GM18520 (cell line): ENCODE measurements at regions not wholly inside any gene's neighbourhood (a gene's known extent, or its start where the extent isn't known, plus 50 kb on each side); places are given as distances from the start of the nearest gene placed in this dataset.
"Not testable (repeated sequence)": the region's sequence is repeated elsewhere in the genome, so short reads cannot be mapped to it uniquely, and the experiment has no call there.

Experiments used
- ATAC-seq: cut with Tn5 transposase; IDR thresholded peaks from one replicate; pipeline ENCODE4 v1.9.1; 2021; ENCODE audit not compliant: unreplicated experiment

DNA sequence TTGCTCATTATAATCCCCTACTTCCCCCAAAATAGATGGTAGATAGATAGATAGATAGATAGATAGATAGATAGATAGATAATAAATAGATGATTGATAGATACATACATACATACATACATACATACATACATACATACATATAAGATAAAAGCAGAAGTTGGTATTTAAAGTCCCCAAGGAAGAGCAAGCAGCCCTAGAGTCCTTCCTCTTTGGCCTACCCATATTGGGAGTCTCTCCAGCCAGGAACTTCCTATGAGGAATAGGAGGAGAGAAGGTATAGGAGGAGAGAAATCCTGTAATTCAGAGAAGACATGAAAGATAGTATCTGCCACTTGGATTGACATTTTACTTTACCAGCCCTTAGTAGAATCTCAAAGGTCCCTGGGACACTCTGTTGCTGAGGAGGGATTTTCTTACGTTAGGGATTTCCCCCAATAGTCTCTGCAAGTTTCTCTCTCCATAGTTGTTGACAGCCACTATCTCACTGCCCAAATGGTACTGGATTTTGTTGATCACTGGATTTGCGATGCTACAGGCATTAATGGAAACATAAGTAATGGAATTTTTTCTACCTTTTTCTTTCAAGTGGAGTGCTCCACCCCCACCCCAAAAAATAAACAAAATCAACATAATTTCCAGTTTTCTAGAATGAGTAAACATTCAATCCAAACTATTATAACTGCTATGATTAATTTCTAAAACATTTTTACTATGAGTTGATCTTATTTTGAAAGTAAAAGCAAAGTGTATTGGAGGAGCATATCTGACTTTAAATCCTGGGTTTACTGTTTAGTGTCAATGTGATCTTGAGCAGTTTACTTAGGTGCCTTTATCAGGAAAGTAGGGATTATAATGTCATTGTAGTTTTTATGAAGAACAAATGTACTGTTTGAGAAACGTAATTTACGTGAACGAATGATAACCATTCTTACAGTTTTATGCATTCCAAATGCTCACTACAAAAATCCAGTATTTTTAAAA lies 93.2 kb upstream of the TNFSF4 start:
- no peak for ATAC-seq

DNA sequence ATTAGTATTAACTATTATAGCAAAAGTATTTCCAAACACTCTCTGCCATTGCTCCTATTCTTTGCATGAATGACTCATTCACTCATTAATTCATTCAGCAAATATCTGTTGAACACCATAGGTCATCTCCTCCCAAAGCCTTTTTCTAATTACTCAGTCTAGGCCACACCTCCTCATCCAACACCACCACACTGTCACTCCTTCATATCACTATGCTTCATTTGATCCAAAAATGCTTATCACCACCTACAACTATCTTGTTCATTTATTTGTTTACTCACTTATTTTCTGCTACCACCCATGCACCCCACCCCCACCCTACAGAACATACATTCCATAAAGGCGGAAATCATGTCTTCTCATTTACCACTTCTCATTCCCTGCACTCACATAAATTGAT lies 94.4 kb upstream of the TNFSF4 start:
- no peak for ATAC-seq

DNA sequence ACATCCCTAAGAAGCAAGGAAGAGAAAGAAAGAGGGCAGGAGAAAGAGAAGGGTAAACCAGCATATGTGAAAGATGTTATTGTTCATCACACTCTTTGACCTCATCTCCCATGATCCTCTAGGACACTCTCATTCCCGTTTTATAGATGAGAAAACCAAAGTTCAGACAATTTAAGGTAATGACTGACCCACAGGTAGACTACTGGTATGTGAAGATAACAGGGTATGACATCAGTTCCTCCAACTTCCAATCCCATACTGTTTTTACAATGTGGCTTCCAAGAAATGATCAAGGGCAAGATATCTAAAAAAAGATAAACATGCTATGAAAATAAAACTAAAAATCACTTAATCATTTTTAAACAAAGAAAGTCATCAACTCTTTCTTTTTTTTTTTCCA lies 95.2 kb upstream of the TNFSF4 start:
- ATAC-seq = no peak

DNA sequence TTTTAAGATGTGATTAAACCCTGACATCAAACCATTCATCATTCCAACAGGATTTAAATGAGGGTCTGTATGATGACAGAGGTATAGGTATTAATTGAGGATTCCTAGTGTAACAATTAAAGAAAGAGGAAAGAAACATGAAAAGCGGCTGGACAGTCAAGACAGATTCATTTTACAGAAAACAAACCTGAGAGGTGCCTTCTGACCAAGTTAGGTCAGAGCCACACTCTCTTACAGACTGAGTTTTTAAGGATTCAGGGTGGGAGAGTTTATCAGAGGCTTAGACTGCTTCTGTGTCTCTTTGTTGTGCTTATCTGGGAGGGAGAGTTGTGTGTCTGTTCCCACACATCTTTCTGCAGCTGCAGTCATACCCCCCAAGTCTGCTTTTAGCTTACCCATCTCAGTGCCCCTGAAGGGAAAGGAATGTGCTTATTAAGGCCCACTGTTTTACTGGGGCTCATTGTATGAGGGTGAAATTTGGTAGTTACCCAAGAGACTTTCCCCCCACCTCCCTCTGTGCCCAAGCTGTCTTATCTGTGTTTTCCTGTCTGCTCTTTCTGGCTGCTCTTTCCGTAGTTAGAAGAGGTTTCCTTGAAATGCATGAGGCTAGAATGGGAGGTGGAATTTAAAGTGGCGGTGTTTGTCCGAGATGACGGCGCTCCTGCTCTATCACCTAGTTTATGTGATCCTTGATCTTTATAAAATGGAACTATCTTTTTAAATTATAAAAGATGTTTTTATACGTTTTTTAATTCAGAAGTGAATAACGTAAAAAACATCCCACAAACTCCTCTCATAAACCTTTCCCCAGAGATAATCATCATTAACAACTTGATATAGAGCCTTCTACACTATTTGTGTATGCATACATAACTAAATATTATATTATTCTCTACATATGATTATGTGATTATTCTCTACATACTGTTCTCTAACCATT lies 96.0 kb upstream of the TNFSF4 start:
- no peak for ATAC-seq

DNA sequence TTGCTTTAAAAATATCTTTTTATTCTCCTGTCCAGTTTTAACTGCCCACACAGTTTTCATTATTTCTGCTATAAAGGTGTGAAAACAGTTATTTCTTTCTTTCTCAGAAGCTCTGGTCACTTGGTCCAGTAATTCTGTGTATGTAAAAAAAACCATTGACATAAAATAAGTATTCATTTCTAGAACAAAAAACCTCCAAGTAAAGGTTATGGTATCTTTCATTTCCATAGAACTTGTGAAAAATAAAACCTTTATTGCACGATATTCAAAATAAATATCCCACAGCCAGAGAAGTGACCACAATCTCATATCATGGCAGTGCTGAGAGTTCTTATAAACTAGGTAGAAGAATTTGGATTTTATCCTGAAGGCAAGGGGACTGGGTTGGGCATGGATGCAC lies 96.9 kb upstream of the TNFSF4 start:
- no peak for ATAC-seq

DNA sequence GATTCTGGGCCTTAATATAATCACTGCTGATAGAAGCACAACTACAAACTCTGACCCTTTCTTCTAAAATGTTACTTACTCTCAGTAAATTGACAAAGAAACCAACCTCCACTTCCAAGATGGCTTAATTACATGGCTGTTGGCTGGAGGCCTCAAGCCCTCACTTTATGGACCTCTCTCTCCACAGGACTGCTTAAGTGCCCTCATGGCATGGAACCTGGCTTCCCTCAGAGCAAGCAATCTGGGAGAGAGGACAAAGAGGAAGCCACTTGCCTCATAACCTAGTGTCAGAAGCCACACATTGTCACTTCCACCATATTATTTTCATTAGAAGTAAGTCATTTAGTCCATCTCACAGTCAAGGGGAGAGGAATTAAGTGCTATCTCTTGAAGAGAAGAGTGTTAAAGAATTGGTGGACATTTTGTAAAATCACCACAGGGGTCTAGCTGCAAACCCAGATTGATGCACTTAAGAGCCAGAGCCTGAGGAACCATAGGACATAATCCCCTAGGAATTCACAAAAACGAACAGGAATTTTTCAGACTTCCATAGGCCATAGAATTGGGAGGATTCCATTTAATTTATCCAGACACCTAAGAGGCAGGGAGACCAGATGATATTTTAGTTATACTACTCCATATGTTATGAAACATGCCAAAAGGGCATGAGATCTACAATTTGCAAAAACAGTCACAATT lies 97.5 kb upstream of the TNFSF4 start:
- no peak for ATAC-seq

DNA sequence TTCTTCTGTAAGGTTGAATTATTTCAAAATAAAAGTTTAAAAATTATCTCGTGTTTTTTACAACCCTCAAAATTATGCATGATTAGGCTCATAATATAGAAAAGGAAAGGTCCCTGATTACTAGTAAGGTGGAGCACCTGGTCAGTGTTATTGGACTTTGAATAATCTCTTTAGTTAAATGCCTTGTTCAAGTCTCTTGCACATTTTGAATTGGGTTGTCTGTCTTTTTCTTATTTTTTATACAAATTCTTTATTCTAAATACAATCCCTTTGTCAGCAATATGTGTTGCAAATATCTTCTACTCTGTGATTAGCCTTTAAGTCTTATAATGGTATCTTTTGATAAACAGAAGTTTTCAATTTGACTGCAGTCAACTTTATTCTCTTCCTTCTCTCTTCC lies 100.7 kb upstream of the TNFSF4 start:
- no peak for ATAC-seq

DNA sequence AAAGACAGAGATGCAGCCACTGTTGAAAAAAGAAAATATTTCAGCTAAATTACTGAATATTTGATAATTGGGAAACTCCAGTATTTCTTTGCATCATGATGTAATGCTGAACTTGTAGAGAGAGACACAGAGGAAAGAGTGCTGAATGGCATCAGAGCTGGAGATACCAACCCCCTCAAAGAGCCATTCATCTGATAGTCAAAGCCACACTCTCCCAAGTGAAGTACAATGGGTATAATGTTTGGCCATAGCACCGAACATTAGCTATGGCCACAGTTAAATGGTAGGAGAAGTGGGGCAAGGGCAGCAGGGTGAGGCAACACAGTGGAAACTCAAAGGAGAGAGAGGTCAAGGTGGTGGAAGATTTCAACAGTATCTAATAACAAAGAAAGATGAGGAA lies 107.5 kb upstream of the TNFSF4 start:
- no peak for ATAC-seq

DNA sequence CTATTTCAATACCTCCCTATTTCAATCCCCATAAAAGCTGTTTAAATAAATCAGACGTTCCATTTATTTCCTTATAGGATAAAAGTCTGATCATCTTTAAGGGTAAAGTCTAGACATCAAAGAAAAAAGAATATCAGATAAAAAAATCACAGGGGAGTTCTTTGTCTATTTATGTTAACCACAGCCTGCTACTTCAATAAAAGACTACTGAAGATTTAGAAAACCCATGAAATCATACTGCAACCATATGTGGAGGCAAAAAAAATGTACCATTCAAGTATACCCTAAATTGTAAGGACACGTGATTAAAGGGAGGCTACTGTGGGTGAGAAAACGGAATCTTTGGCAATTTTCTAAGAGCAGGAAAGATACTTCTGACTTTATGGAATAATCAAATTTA lies 108.2 kb upstream of the TNFSF4 start:
- no peak for ATAC-seq

DNA sequence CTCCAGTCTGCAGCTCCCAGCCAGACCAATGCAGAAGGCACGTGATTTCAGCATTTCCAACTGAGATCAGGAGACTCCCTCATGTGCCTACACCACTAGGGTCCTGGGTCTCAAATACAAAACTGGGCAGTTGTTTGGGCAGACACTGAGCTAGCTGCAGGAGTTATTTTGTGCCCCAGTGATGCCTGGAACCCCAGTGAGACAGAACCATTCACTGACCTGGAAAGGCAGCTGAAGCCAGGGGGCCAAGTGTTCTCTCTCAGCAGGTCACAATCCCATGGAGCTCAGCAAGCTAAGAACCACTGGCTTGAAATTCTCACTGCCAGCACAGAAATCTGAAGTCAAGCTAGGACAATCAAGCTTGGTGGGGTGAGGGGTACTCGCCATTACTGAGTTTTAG lies 111.7 kb upstream of the TNFSF4 start:
- ATAC-seq = no peak

DNA sequence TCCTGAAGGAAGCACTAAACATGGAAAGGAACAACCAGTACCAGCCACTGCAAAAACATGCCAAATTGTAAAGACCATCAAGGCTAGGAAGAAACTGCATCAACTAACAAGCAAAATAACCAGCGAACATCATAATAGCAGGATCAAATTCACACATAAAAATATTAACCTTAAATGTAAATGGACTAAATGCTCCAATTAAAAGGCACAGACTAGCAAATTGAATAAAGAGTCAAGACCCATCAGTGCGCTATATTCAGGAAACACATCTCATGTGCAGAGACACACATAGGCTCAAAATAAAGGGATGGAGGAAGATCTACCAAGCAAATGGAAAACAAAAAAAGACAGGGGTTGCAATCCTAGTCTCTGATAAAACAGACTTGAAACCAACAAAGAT lies 117.2 kb upstream of the TNFSF4 start:
- not testable (repeated sequence) for ATAC-seq

DNA sequence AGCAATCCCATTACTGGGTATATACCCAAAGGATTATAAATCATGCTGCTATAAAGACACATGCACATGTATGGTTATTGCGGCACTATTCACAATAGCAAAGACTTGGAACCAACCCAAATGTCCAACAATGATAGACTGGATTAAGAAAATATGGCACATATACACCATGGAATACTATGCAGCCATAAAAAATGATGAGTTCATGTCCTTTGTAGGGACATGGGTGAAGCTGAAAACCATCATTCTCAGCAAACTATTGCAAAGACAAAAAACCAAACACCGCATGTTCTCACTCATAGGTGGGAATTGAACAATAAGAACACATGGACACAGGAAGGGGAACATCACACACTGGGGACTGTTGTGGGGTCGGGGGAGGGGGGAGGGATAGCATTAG lies 120.9 kb upstream of the TNFSF4 start:
- ATAC-seq = not testable (repeated sequence)

DNA sequence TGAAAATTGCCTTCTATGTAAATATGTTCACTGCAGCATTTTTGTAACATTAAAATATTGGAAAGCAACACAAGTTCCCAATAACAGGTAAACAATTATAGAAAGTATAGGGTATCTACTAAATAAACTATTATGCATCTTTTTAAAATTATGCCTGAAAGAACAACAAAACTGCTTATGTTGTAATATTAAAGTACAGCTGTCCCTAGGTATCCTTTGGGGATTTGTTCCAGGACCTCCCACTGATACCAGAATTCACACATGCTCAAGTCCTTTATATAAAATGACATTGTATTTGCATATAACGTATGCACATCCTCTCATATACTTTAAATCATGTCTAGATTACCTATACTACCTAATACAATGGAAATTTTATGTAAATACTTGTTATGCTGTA lies 121.8 kb upstream of the TNFSF4 start:
- ATAC-seq = no peak

DNA sequence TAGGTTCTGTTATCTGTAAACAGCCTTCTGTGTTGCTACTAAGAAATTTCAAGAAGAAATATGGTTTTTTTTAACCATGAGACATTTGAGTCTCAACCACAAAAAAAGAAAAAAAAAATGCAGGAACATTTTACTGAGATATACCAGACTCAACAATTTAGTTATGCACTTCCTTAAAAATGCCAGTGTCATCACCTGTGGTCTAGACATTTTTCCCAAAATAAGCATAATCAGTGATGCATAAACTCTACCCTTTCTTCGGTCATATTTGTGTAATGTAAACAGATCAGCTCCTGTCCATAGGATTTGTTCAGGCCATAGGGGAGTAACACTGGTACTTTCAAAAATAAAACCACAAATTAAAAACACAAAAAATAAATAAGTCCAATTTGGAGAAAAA lies 122.6 kb upstream of the TNFSF4 start:
- ATAC-seq = no peak

DNA sequence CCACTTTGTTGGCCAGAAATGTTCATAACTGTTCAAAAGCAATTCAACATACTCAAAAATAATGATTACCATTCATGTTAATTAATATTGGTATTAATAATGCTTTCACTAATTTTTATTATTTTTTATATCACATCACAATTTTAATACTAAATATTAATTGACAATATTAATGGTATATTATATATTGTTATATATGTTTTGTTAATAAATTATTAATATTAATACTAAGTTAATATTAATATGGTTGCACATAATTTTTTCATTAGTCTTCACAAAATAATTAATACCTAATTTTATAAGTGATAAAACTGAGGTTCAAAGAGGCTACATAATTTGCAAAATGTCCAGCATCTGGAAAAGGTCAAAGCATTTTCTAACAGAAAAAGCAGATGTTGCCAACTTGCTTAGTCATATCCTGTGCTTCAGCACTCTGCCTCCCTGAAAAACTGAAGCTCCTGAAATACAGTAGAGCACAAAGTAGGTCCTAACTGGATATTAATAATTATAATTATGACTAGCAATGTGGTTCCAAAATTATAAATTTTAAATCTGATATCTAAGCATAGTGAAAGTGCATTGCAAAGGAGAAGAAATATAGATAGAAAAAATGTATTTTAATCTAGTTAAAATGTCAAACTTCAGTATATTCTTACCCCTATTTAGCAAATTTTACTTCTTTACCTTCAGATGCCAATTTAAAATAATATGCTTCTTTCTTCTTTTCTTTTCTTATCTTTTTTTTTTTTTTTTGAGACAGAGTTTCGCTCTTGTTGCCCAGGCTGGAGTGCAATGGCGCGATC lies 123.2 kb upstream of the TNFSF4 start:
- no peak for ATAC-seq

DNA sequence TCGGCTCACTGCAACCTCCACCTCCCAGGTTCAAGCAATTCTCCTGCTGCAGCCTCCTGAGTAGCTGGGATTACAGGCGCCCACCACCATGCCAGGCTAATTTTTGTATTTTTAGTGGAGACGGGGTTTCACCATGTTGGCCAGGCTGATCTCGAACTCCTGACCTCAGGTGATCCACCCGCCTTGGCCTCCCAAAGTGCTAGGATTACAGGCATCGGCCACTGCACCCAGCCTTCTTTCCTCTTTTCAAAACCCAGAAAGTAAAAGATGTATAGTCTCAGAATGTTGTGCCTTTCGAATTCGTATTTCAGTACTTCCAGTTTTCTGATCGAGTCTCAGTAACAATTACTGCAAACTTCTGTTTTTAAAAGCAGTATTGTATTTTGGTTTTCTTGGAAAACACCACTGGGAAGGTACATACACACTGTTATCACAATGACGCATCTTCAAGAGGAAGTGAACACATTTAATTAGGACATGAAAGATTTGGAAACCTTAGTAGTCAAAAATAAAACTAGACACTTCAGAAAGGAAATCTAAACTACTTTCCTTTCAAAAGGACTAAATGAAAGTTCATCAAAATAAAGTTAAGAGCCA lies 123.9 kb upstream of the TNFSF4 start:
- ATAC-seq = not testable (repeated sequence)

DNA sequence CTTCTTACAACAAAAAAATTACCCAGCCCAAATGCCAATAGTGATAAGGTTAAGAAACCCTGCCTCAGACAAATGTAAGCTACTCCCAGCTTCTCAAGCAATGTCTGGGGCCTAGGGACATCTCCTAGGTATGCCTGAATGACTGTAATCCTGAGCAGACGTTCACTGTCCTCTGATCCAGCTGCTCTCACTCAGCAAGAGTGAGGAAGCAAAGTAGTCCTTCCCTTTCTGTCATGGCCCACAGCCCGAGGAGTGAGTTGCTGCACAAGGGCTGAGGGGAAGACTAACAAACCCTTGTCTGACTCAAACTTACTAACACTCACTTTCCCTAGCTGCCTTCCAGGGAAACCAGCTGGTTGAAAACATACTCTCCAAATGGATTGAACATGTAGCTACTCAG lies 124.9 kb upstream of the TNFSF4 start:
- ATAC-seq = no peak

DNA sequence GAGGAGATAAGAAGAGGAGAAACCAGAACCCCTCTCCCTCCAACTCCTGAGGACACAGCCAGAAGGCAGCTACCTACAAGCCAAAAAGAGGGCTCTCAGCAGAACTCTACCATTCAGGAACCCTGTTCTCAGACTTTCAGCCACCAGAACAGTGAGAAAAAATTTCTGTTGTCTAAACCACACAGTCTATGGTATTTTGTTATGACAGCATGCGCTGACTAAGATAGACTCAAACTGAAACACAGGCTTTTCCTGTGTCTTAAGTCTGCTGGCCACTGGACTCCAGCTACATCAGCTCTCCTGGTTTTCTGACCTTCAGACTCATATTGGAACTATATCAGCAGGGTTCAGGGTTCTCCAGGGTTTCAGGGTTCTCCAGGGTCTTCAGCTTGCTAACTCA lies 126.5 kb upstream of the TNFSF4 start:
- ATAC-seq = peak; percentile 88

DNA sequence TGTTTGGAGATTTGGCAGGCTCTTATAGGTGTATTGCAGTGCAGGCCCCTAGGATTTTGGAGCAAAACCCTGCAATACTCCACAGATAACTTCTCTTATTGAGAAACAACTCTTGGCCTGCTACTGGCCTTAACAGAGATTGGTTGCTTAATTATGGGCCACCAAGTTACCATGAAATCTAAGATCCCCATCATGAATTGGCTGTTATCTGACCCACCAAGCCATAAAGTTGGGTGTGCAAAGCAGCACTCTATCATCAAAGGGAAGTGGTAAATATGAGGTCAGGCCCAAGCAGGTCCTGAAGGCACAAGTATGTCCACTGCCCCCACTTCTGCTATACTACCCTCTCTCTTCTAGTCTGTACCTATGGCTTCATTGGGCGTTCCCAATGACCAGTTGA lies 130.0 kb upstream of the TNFSF4 start:
- no peak for ATAC-seq

DNA sequence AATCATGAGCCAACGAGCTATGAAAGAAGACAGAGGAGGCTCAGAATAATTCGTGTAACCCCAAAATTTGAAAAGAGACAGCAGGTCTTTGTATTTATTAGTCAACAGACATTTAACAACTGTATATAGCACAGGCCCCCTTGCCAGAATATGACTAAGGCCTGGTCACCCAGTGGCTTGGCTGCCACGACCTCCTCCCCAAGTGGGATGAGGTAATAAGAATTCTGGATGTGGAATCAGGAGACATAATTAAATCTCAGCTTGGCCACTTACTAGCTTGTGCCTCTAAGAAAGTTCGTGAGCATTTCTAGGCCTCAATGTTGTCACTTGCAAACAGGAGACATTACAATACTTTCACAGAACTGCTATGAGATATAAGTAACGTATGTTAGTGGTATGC lies 134.2 kb upstream of the TNFSF4 start:
- no peak for ATAC-seq
